B cell (primary cell): ENCODE measurements at regions not wholly inside any gene's neighbourhood (a gene's known extent, or its start where the extent isn't known, plus 50 kb on each side); places are given as distances from the start of the nearest gene placed in this dataset.

ENCODE experiments used
- ATAC-seq: fragments of 200-7000 bp; cut with Tn5 transposase; one replicate; pipeline ENCODE4 v1.10.0; 2021; ENCODE audit warnings: low read depth, mild to moderate bottlenecking, moderate number of reproducible peaks, moderate library complexity
- CTCF ChIA-PET: fragments of 350-600 bp; sonication (Branson Sonifier 250); formaldehyde crosslinking; loops from one replicate; lab custom pipeline; 2021; ENCODE audit warnings: antibody characterized with exemption, inconsistent platforms; lab: Charles Lee
- POLR2A ChIA-PET: fragments of 350-600 bp; sonication (Branson Sonifier 250); formaldehyde crosslinking; loops from one replicate; lab custom pipeline; 2021; ENCODE audit warnings: antibody characterized with exemption; lab: Charles Lee
- DNase-seq: peaks from one replicate; pipeline ENCODE4 v3.0.0; 2013
- H2AFZ ChIP-seq: 2 replicates; pipeline ENCODE4 v1.6.1; 2012; ENCODE audit warnings: mild to moderate bottlenecking, low read depth, low read length; ENCODE audit not compliant: insufficient read depth, poor library complexity, severe bottlenecking
- H3K27ac ChIP-seq, 2 donors: 1 replicate in 1 of 2; 2 replicates in 1 of 2; pipeline ENCODE4 v1.5.1; 2012 to 2013; ENCODE audit warnings: low read length in 2 of 2, mild to moderate bottlenecking in 2 of 2, moderate library complexity in 1 of 2
- H3K27me3 ChIP-seq, 4 experiments: fragments of 200-600 bp in 1 of 4; sonication (generic) in 1 of 4; replicated peaks in 1 of 4; 1 replicate in 2 of 4; 2 replicates in 2 of 4; pipeline versions ENCODE4 v1.6.1 to v1.7.0; 2013 to 2016; ENCODE audit warnings: low read length in 3 of 4, mild to moderate bottlenecking in 2 of 4, mixed read lengths in 1 of 4, moderate library complexity in 1 of 4; ENCODE audit not compliant: insufficient read depth in 4 of 4, control insufficient read depth in 3 of 4; ENCODE audit errors: control extremely low read depth in 1 of 4
- H3K36me3 ChIP-seq, 2 experiments: replicated peaks in 1 of 2; 1 replicate in 1 of 2; 2 replicates in 1 of 2; pipeline versions ENCODE4 v1.6.1 to v1.7.1; 2013; ENCODE audit warnings: low read length in 1 of 2; ENCODE audit not compliant: insufficient read depth in 2 of 2, control insufficient read depth in 1 of 2; ENCODE audit errors: control extremely low read depth in 1 of 2, extremely low read depth in 1 of 2
- H3K4me1 ChIP-seq, 2 donors: fragments of 200-600 bp in 1 of 2; sonication (generic) in 1 of 2; 1 replicate in 1 of 2; 2 replicates in 1 of 2; pipeline versions ENCODE4 v1.5.1 to v1.6.1; 2013 to 2017; ENCODE audit warnings: low read length in 2 of 2; ENCODE audit not compliant: control insufficient read depth in 2 of 2, insufficient read depth in 2 of 2
- H3K4me2 ChIP-seq: replicated peaks from 2 replicates; pipeline ENCODE3; 2012; ENCODE audit warnings: mild to moderate bottlenecking, low read depth, low read length; ENCODE audit not compliant: poor library complexity, severe bottlenecking
- H3K4me3 ChIP-seq, 5 experiments: fragments of 200-600 bp in 1 of 5; sonication (generic) in 1 of 5; 1 replicate in 3 of 5; 2 replicates in 2 of 5; pipeline versions ENCODE4 v1.5.1 to v1.7.0; 2011 to 2016; ENCODE audit warnings: low read length in 4 of 5, mild to moderate bottlenecking in 4 of 5, low read depth in 2 of 5, control low read depth in 1 of 5, moderate library complexity in 1 of 5; ENCODE audit not compliant: insufficient read depth in 1 of 5; ENCODE audit errors: control extremely low read depth in 1 of 5, extremely low read depth in 1 of 5
- H3K79me2 ChIP-seq: fragments of 200-600 bp; sonication (generic); one replicate; pipeline ENCODE4 v1.6.0; 2016; ENCODE audit warnings: low read length; ENCODE audit not compliant: control insufficient read depth, insufficient read depth
- H3K9ac ChIP-seq: fragments of 200-600 bp; sonication (generic); 2 replicates; pipeline ENCODE4 v1.6.1; 2017; ENCODE audit warnings: mild to moderate bottlenecking, low read length, moderate library complexity
- H3K9me3 ChIP-seq, 3 donors: one replicate each; pipeline versions ENCODE4 v1.6.1 to v1.7.1; 2013; ENCODE audit warnings: low read length in 2 of 3; ENCODE audit not compliant: control insufficient read depth in 2 of 3, insufficient read depth in 1 of 3; ENCODE audit errors: control extremely low read depth in 1 of 3
- H4K20me1 ChIP-seq: 2 replicates; pipeline ENCODE4 v1.6.0; 2012; ENCODE audit warnings: mild to moderate bottlenecking, low read length; ENCODE audit not compliant: insufficient read depth, control insufficient read depth, poor library complexity, severe bottlenecking
- H3K27ac Mint-ChIP-seq: one replicate; pipeline ENCODE4 v1.8.0; 2021; ENCODE audit warnings: mixed read lengths
- H3K27me3 Mint-ChIP-seq: one replicate; pipeline ENCODE4 v1.8.0; 2021; ENCODE audit warnings: mixed read lengths
- H3K4me1 Mint-ChIP-seq: one replicate; pipeline ENCODE4 v1.8.0; 2021; ENCODE audit warnings: mixed read lengths
- H3K4me3 Mint-ChIP-seq: one replicate; pipeline ENCODE4 v1.8.0; 2021; ENCODE audit warnings: mixed read lengths
- H3K9me3 Mint-ChIP-seq: one replicate; pipeline ENCODE4 v1.8.0; 2022; ENCODE audit warnings: mixed read lengths; ENCODE audit not compliant: insufficient read depth
- CTCF ChIP-seq: fragments of 200-600 bp; IDR thresholded peaks from one replicate; pipeline ENCODE4 v1.8.0; 2022; ENCODE audit warnings: antibody characterized with exemption, mild to moderate bottlenecking
- EZH2 ChIP-seq: IDR thresholded peaks from 2 replicates; pipeline ENCODE4 v1.6.1; 2012; ENCODE audit warnings: borderline replicate concordance, low read depth, mild to moderate bottlenecking, moderate library complexity, low read length; ENCODE audit not compliant: insufficient read depth, poor library complexity, severe bottlenecking
- WGBS: methylation state at CpG from one replicate; pipeline ENCODE4 v1.1.5; 2013; ENCODE audit warnings: missing lambda C conversion rate; ENCODE audit not compliant: insufficient coverage; 5-methylcytosine and 5-hydroxymethylcytosine counted together
- intact Hi-C: fragments of 100-400 bp; cut with micrococcal nuclease; formaldehyde crosslinking; loops from one replicate; pipeline ENCODE4 v1.10.0; 2022

- peak overlapping the region; percentile 45 for H3K4me2 ChIP-seq
Measured at GRCh38 chr6:14270925-14271788, 153.6 kb downstream of the CD83 start.

More at GRCh38 chr6:14270925-14271788, 153.6 kb downstream of the CD83 start:
- peak overlapping the region; percentile 52 for H3K4me3 Mint-ChIP-seq
- ATAC-seq (no peak), DNase-seq (peak; percentile 23)
- Histone ChIP-seq H2AFZ (peak overlapping the region; percentile 31), H3K9ac (no peak overlapping the region), H3K9me3 (peaks cover 0 to 6% (median 3%) of the 10 kb centered on the region in 3 donors), H3K4me3 (no peak overlapping the region), H3K79me2 (peaks cover 18% of the 10 kb centered on the region), H3K4me1 (peaks cover 73 to 87% of the 10 kb centered on the region in 2 donors), H3K27me3 (no peaks in the 10 kb centered on the region), H4K20me1 (no peaks in the 10 kb centered on the region), H3K36me3 (no peaks in the 10 kb centered on the region), H3K27ac (no peak overlapping the region)
- ChIA-PET CTCF (no interaction called here), POLR2A (interaction anchor here (0.7 kb wide), 1 partner anchor 111 kb away, joined by 10 read pairs; no protein-coding TSS in a partner anchor)
- 70% methylated on average over 8 of the region's 11 CpGs for WGBS
- peaks cover 90% of the 10 kb centered on the region for H3K4me1 Mint-ChIP-seq
- intact Hi-C loops = no loop called here
- H3K27me3 Mint-ChIP-seq = no peaks in the 10 kb centered on the region
- TF ChIP-seq EZH2 (no peak), CTCF (no peak)
- peak overlapping the region; percentile 51 for H3K27ac Mint-ChIP-seq
- no peaks in the 10 kb centered on the region for H3K9me3 Mint-ChIP-seq
